GM21381 (cell line): ENCODE measurements at regions not wholly inside any gene's neighbourhood (a gene's known extent, or its start where the extent isn't known, plus 50 kb on each side); places are given as distances from the start of the nearest gene placed in this dataset.

Experiments
- ATAC-seq: cut with Tn5 transposase; IDR thresholded peaks from one replicate; pipeline ENCODE4 v1.9.1; 2021; ENCODE audit warnings: mild to moderate bottlenecking, moderate library complexity; ENCODE audit not compliant: unreplicated experiment

- ATAC-seq, result no peak
Measured at GRCh38 chr16:85372627-85373372, 240.3 kb upstream of the GSE1 start.

GRCh38 chr16:85373741-85374570, 239.2 kb upstream of the GSE1 start:
- ATAC-seq, result no peak

GRCh38 chr16:85374571-85374872, 238.6 kb upstream of the GSE1 start:
- ATAC-seq, result no peak

GRCh38 chr16:85375282-85375681, 237.8 kb upstream of the GSE1 start:
- ATAC-seq, result no peak

GRCh38 chr16:85376292-85377095, 236.6 kb upstream of the GSE1 start:
- no peak for ATAC-seq

GRCh38 chr16:85377388-85378144, 235.6 kb upstream of the GSE1 start:
- ATAC-seq, result no peak

GRCh38 chr16:85378145-85379040, 234.7 kb upstream of the GSE1 start:
- no peak for ATAC-seq

- no peak for ATAC-seq
Measured at GRCh38 chr16:85379041-85380001, 233.8 kb upstream of the GSE1 start.

GRCh38 chr16:85380002-85380395, 233.1 kb upstream of the GSE1 start:
- no peak for ATAC-seq

GRCh38 chr16:85380905-85381737, 232.0 kb upstream of the GSE1 start:
- ATAC-seq, result no peak

GRCh38 chr16:85381738-85382592, 231.2 kb upstream of the GSE1 start:
- ATAC-seq, result no peak

- ATAC-seq, result no peak
Measured at GRCh38 chr16:85382717-85383118, 230.4 kb upstream of the GSE1 start.

- ATAC-seq, result no peak
Measured at GRCh38 chr16:85383836-85384832, 229.0 kb upstream of the GSE1 start.

GRCh38 chr16:85384833-85385462, 228.2 kb upstream of the GSE1 start:
- ATAC-seq, result no peak
